KMS-11 (cell line): ENCODE measurements at regions not wholly inside any gene's neighbourhood (a gene's known extent, or its start where the extent isn't known, plus 50 kb on each side); places are given as distances from the start of the nearest gene placed in this dataset.

ENCODE experiments used
- H2AFZ ChIP-seq: fragments of 200-600 bp; sonication (generic); 2 replicates; pipeline ENCODE4 v1.6.1; 2016; ENCODE audit warnings: antibody characterized with exemption, mixed run types, low read depth
- H3K27ac ChIP-seq: fragments of 200-600 bp; sonication (generic); 2 replicates; pipeline ENCODE4 v1.6.1; 2016; ENCODE audit warnings: mild to moderate bottlenecking, mixed run types
- H3K27me3 ChIP-seq: fragments of 200-600 bp; sonication (generic); 2 replicates; pipeline ENCODE4 v1.6.1; 2017; ENCODE audit warnings: mild to moderate bottlenecking, low read depth, mixed run types, moderate library complexity; ENCODE audit not compliant: insufficient read depth
- H3K36me3 ChIP-seq: fragments of 200-600 bp; sonication (generic); 2 replicates; pipeline ENCODE4 v1.6.1; 2017; ENCODE audit warnings: mild to moderate bottlenecking, mixed run types; ENCODE audit not compliant: insufficient read depth
- H3K4me1 ChIP-seq: fragments of 200-600 bp; sonication (generic); 2 replicates; pipeline ENCODE4 v1.6.1; 2016; ENCODE audit warnings: mild to moderate bottlenecking, low read depth, mixed run types; ENCODE audit not compliant: poor library complexity, severe bottlenecking
- H3K4me2 ChIP-seq: fragments of 200-600 bp; sonication (generic); 2 replicates; pipeline ENCODE4 v1.7.0; 2016; ENCODE audit warnings: mild to moderate bottlenecking, mixed run types
- H3K4me3 ChIP-seq: fragments of 200-600 bp; sonication (generic); IDR thresholded peaks from 2 replicates; pipeline ENCODE4 v1.6.1; 2017; ENCODE audit warnings: low read depth, low read length, mixed read lengths; ENCODE audit not compliant: insufficient read depth
- H3K79me2 ChIP-seq: fragments of 200-600 bp; sonication (generic); 2 replicates; pipeline ENCODE4 v1.6.1; 2016; ENCODE audit warnings: low read depth, mixed run types; ENCODE audit not compliant: insufficient read depth
- H3K9ac ChIP-seq: fragments of 200-600 bp; sonication (generic); 2 replicates; pipeline ENCODE4 v1.6.1; 2016; ENCODE audit warnings: mild to moderate bottlenecking, mixed run types
- H4K20me1 ChIP-seq: fragments of 200-600 bp; sonication (generic); 2 replicates; pipeline ENCODE4 v1.6.1; 2016; ENCODE audit warnings: mild to moderate bottlenecking, mixed run types; ENCODE audit not compliant: insufficient read depth
- CTCF ChIP-seq: fragments of 200-600 bp; sonication (generic); conservative IDR thresholded peaks from 2 replicates; pipeline ENCODE4 v1.6.1; 2017; ENCODE audit warnings: low read depth, mild to moderate bottlenecking, antibody characterized with exemption, low read length, moderate library complexity, mixed read lengths

- no peak overlapping the region for H3K9ac ChIP-seq
- H3K27me3 ChIP-seq = no peaks in the 10 kb centered on the region
- TF ChIP-seq CTCF = no peak
- no peak overlapping the region for H2AFZ ChIP-seq
- no peaks in the 10 kb centered on the region for H4K20me1 ChIP-seq
- H3K36me3 ChIP-seq = no peaks in the 10 kb centered on the region
- H3K79me2 ChIP-seq = no peaks in the 10 kb centered on the region
- H3K4me2 ChIP-seq = no peak overlapping the region
- no peaks in the 10 kb centered on the region for H3K4me1 ChIP-seq
- H3K4me3 ChIP-seq = no peak overlapping the region
- H3K27ac ChIP-seq = no peak overlapping the region
Measured at GRCh38 chr1:34436836-34437235, 260.1 kb downstream of the C1orf94 start.

DNA sequence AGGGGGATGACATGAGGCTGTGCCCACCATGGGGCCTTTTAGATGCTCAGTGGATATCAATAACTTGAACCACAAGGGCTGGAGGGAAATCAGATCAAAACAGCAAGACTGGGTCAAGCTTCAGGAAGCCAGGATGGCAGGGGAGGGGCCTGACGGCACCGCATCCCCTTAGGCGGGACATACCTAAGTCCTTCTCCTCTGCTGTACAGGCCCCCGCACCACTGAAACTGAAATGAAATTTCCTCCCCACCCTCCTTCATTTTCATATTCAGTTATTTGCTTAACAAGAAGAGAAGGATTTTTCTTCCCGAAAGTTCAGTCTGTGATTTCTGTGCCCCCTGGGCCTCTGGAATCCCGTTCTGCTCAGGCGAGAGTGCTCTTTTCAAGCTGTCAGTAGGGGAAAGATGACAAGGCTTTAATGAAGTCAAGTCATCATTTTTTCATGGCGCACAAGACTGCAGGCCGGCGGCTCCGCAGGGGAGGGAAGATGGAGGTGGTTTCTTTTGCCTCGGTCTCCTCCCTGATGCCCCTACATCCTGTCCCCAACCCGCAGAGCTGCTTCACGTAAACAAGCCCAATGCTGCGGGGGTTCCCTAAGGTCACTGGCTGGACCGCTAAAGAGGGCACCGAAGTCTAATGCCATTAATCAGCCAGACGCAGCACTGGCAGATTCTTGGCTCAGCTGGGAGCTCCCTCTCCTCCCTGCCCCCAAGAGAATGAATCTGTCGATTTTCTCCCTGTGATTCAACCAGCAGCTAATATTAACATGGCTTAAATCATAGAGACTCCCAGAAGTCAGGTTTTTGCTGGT is 264.8 kb downstream of the C1orf94 start:
- no peak overlapping the region for H2AFZ ChIP-seq

DNA sequence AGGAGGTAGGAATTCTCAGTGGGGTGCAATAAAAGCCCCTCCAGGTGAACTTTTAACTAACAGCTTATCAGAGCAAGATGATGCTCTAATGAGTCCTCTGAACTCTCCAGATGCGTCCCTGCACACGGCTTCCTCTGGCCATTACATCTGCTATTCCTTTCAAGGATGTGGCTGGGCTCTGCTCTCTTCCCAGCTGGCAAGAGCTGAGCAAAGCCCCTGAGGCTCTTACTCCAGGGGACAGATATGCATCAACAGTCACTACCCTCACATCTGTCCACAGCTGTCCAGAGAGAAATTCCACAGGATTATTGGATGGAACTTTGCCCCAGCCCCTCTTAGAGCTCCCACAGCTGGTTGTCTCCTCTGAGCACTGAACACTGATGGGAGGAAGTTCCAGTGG is 267.8 kb downstream of the C1orf94 start:
- H2AFZ ChIP-seq = no peak overlapping the region
- no peak for TF ChIP-seq CTCF
- H3K79me2 ChIP-seq = no peaks in the 10 kb centered on the region
- H3K4me1 ChIP-seq = no peaks in the 10 kb centered on the region
- no peak overlapping the region for H3K4me2 ChIP-seq
- no peaks in the 10 kb centered on the region for H4K20me1 ChIP-seq
- no peaks in the 10 kb centered on the region for H3K36me3 ChIP-seq
- H3K27ac ChIP-seq = no peak overlapping the region
- H3K9ac ChIP-seq = no peak overlapping the region
- no peaks in the 10 kb centered on the region for H3K27me3 ChIP-seq
- no peak overlapping the region for H3K4me3 ChIP-seq

More for the DNA sequence above, 264.8 kb downstream of the C1orf94 start:
- Histone ChIP-seq H3K79me2 (no peaks in the 10 kb centered on the region), H3K4me3 (no peak overlapping the region), H3K27ac (no peak overlapping the region), H3K9ac (no peak overlapping the region), H3K27me3 (no peaks in the 10 kb centered on the region), H3K36me3 (no peaks in the 10 kb centered on the region), H4K20me1 (no peaks in the 10 kb centered on the region), H3K4me1 (no peaks in the 10 kb centered on the region), H3K4me2 (no peak overlapping the region)
- no peak for TF ChIP-seq CTCF

GRCh38 chr1:34450325-34450724 is 273.6 kb downstream of the C1orf94 start:
- Histone ChIP-seq H3K79me2 (no peaks in the 10 kb centered on the region), H4K20me1 (no peaks in the 10 kb centered on the region), H3K4me3 (no peak overlapping the region), H2AFZ (no peak overlapping the region), H3K27me3 (no peaks in the 10 kb centered on the region), H3K27ac (no peak overlapping the region), H3K36me3 (no peaks in the 10 kb centered on the region), H3K9ac (no peak overlapping the region), H3K4me1 (no peaks in the 10 kb centered on the region), H3K4me2 (no peak overlapping the region)
- no peak for TF ChIP-seq CTCF
